Spinal cord (tissue), 9 donors: ENCODE measurements at regions not wholly inside any gene's neighbourhood (a gene's known extent, or its start where the extent isn't known, plus 50 kb on each side); places are given as distances from the start of the nearest gene placed in this dataset.

Source experiments
- DNase-seq, 6 donors: peaks; one replicate each; pipeline versions ENCODE4 v3.0.0 to v3.0.0-alpha.2; 2013 to 2015; ENCODE audit warnings: low spot score in 6 of 6, low read depth in 4 of 6
- H3K27ac ChIP-seq: one replicate; pipeline ENCODE4 v1.5.1; 2013; ENCODE audit warnings: low read depth, low read length, control low read depth
- H3K27me3 ChIP-seq: one replicate; pipeline ENCODE4 v1.6.1; 2013; ENCODE audit warnings: low read length; ENCODE audit not compliant: control insufficient read depth, insufficient read depth
- H3K36me3 ChIP-seq: one replicate; pipeline ENCODE4 v1.6.1; 2013; ENCODE audit warnings: low read length; ENCODE audit not compliant: control insufficient read depth, insufficient read depth
- H3K4me1 ChIP-seq: one replicate; pipeline ENCODE4 v1.6.1; 2013; ENCODE audit warnings: low read length; ENCODE audit not compliant: control insufficient read depth, insufficient read depth
- H3K4me3 ChIP-seq: one replicate; pipeline ENCODE4 v1.5.1; 2013; ENCODE audit warnings: low read depth, low read length, control low read depth
- H3K9me3 ChIP-seq: one replicate; pipeline ENCODE4 v1.6.1; 2013; ENCODE audit warnings: low read length; ENCODE audit not compliant: control insufficient read depth, insufficient read depth
- WGBS: methylation state at CpG from one replicate; pipeline ENCODE4 v1.1.5; 2013; ENCODE audit warnings: missing lambda C conversion rate; ENCODE audit not compliant: insufficient coverage; 5-methylcytosine and 5-hydroxymethylcytosine counted together
- donor health status: healthy.

DNA sequence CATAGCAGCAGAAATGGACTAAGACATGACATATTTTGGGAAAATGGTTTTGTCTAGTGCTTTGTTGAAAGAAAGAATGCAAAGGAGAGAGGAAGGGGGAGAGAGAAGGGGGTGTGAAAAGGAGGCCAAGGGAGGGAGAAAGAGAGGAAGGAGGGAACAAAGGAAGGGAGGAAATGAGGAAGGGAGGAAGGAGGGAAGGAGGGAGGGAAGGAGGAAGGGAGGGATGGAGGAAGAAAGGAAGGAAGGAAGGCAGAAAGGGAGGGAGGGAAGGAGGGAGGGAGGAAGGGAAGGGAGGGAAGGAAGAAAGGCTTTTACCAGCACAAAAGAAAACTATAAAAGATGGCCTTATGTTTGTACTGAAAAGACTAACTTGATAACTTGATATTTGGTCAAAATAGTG lies 65.1 kb upstream of the ST8SIA6 start:
- H3K4me3 ChIP-seq: no peak overlapping the region
- DNase-seq: no peak
- no peaks in the 10 kb centered on the region for H3K4me1 ChIP-seq
- no peaks in the 10 kb centered on the region for H3K36me3 ChIP-seq
- H3K27me3 ChIP-seq: no peaks in the 10 kb centered on the region
- no peak overlapping the region for H3K27ac ChIP-seq
- H3K9me3 ChIP-seq: no peaks in the 10 kb centered on the region

GRCh38 chr10:17518338-17518737 lies 63.9 kb upstream of the ST8SIA6 start:
- WGBS: 98% methylated on average over 5 of the region's 7 CpGs
- H3K36me3 ChIP-seq: no peaks in the 10 kb centered on the region

GRCh38 chr10:17516376-17516775 lies 62.0 kb upstream of the ST8SIA6 start:
- Histone ChIP-seq H3K27me3 (no peaks in the 10 kb centered on the region), H3K9me3 (no peaks in the 10 kb centered on the region), H3K4me3 (no peak overlapping the region), H3K36me3 (no peaks in the 10 kb centered on the region), H3K4me1 (no peaks in the 10 kb centered on the region), H3K27ac (no peak overlapping the region)
- no peak for DNase-seq
- WGBS: 93% methylated on average over 5 of the region's 6 CpGs

More at GRCh38 chr10:17518338-17518737, 63.9 kb upstream of the ST8SIA6 start:
- Histone ChIP-seq H3K4me3 (no peak overlapping the region), H3K9me3 (no peaks in the 10 kb centered on the region), H3K4me1 (no peaks in the 10 kb centered on the region), H3K27me3 (no peaks in the 10 kb centered on the region), H3K27ac (no peak overlapping the region)
- DNase-seq: no peak

GRCh38 chr10:17512341-17513001 lies 58.1 kb upstream of the ST8SIA6 start:
- no peaks in the 10 kb centered on the region for H3K36me3 ChIP-seq
- H3K9me3 ChIP-seq: no peaks in the 10 kb centered on the region
- no peak overlapping the region for H3K4me3 ChIP-seq
- DNase-seq: peak in 1 of 6 donors; percentile 44
- H3K4me1 ChIP-seq: no peaks in the 10 kb centered on the region
- no peak overlapping the region for H3K27ac ChIP-seq
- H3K27me3 ChIP-seq: no peaks in the 10 kb centered on the region
- WGBS: no CpG with 5 or more reads among the region's 5 CpGs

DNA sequence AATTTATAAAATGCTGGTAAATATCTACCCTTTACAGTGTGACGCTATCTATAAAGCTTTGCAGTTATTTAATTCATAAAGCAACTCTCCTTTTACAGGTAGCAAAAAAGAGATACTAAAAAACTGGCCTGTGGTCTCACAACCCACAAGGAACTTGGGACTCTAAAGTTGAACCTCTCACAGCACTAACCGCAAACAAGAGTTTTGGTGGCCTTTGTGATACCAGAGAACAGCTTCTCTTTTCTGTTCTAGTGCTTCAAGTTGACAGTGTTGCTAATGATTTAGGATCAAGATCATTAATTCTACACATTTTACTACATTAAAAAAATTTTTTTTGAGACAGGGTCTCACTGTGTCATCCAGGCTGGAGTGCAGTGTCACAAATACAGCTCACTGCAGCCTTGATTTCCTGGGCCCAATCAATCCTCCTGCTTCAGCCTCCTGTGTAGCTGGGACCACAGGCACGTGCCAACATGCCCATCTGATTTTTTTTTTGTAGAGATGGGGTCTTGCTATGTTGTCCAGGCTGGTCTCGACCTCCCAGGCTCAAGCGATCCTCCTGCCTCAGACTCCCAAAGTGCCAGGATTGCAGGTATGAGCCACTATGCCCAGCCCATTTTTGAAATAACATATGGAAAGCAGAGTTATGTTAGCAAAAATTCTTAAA lies 56.0 kb upstream of the ST8SIA6 start:
- Histone ChIP-seq H3K36me3 (no peaks in the 10 kb centered on the region), H3K27me3 (no peaks in the 10 kb centered on the region), H3K4me1 (no peaks in the 10 kb centered on the region), H3K4me3 (no peak overlapping the region), H3K9me3 (no peaks in the 10 kb centered on the region), H3K27ac (no peak overlapping the region)
- 100% methylated on average over 1 of the region's 5 CpGs for WGBS
- DNase-seq: no peak

GRCh38 chr10:17507538-17507937 lies 53.1 kb upstream of the ST8SIA6 start:
- no peaks in the 10 kb centered on the region for H3K4me1 ChIP-seq
- no peak overlapping the region for H3K27ac ChIP-seq
- H3K4me3 ChIP-seq: no peak overlapping the region
- DNase-seq: no peak
- 100% methylated on average over 4 of the region's 4 CpGs for WGBS
- H3K27me3 ChIP-seq: no peaks in the 10 kb centered on the region
- H3K9me3 ChIP-seq: no peaks in the 10 kb centered on the region
- H3K36me3 ChIP-seq: no peaks in the 10 kb centered on the region

DNA sequence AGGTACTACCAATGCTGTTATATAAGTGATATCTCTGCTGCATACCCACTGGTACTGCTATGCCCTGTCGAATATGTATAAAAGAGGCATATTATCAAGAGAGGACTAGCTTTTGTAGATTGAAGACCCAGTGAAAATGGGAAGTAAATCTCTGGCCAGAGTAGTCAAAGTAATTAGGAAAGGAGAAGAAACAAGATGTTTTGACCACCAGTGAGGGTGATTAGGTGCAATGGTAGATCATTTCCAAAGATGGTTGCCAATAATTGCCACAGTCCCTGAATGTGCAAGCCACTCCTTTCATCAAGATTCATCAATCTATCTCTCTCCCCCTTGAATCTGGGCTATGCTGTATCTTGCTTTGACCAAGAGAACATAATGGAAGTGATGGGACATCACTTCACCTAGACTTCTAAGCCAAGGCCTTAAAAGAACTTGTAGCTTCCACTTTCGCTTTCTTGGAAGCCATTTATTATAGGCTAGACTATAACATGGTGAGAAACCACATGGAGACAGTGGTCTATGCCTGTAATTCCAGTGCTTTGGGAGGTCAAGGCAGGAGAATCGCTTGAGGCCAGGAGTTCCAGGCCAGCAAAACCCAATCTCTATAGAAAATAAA lies 52.6 kb upstream of the ST8SIA6 start:
- H3K27me3 ChIP-seq: no peaks in the 10 kb centered on the region
- H3K4me1 ChIP-seq: no peaks in the 10 kb centered on the region
- H3K36me3 ChIP-seq: no peaks in the 10 kb centered on the region
- DNase-seq: no peak
- H3K9me3 ChIP-seq: no peaks in the 10 kb centered on the region
- no peak overlapping the region for H3K4me3 ChIP-seq
- no peak overlapping the region for H3K27ac ChIP-seq
- 86% methylated on average over 1 of the region's 3 CpGs for WGBS

DNA sequence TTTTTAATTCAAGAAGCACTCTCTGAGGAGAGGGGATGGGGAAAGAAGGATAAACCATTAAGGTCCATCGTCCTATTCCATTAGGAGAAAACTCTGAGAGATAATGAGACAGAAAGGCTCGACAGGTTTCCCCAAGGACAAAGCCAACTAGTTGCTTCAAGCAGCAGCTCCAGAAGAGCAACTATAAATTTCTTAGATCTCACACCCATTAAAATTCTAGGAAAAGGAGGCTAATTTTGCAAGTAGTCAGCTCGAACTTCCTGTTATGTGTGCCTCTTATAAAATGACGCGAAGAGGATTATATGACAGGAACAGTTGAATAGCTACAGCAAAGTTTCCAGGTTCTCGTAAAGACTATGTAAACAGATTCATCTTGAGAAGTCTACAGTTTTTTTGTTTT lies 52.0 kb upstream of the ST8SIA6 start:
- H3K9me3 ChIP-seq: no peaks in the 10 kb centered on the region
- no peaks in the 10 kb centered on the region for H3K4me1 ChIP-seq
- H3K27me3 ChIP-seq: no peaks in the 10 kb centered on the region
- no peak overlapping the region for H3K27ac ChIP-seq
- no peak overlapping the region for H3K4me3 ChIP-seq
- H3K36me3 ChIP-seq: no peaks in the 10 kb centered on the region
- no peak for DNase-seq
- 80% methylated on average over 3 of the region's 6 CpGs for WGBS

DNA sequence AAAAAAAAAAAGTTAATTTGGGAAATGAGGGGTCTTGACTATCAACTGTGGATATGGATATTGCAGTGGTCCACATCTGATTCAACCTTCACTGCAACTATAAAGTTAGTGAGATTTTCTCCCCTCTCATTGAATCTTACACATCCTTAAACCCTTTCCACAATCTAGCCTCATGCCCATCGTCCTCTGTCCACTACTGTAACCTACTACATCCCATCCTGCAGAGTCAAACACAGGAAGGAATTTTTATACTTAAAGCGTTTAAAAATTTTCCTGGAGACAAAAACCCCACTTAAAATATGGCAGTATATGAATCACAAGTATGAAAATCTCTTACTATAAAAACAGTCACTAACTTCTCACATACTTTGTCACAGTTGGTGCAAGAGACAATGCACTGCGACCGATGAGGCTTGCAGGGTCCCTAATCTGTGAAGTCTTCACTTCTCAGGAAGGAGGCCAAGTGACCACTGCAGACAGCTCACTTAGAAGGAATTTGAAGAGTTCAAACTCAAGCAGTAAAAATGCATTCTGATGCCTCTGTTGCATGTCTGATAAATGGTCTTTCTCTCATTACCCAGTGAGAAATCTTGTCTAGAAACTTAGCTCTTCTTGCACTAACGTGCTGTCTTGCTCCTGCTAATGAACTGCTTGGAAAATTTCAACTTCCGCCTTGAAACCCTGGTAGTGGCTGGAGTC lies 50.3 kb upstream of the ST8SIA6 start:
- no peaks in the 10 kb centered on the region for H3K9me3 ChIP-seq
- H3K27ac ChIP-seq: no peak overlapping the region
- H3K4me3 ChIP-seq: no peak overlapping the region
- H3K27me3 ChIP-seq: no peaks in the 10 kb centered on the region
- 84% methylated on average over 4 of the region's 6 CpGs for WGBS
- no peak for DNase-seq
- H3K4me1 ChIP-seq: no peaks in the 10 kb centered on the region
- no peaks in the 10 kb centered on the region for H3K36me3 ChIP-seq
